ENCODE measurements at regions not wholly inside any gene's neighbourhood (a gene's known extent, or its start where the extent isn't known, plus 50 kb on each side); places are given as distances from the start of the nearest gene placed in this dataset.
"Not testable (repeated sequence)": the region's sequence is repeated elsewhere in the genome, so short reads cannot be mapped to it uniquely, and the experiment has no call there.

- DNase-seq (ENCODE audit: low read depth): peak; percentile 14
Observed at GRCh38 chr13:74289861-74290773, 155.9 kb upstream of the KLF12 start.

- DNase-seq (ENCODE audit: low read depth): no peak
Observed at GRCh38 chr13:74289107-74289506, 154.9 kb upstream of the KLF12 start.

GRCh38 chr13:74288361-74288911 is 154.2 kb upstream of the KLF12 start:
- DNase-seq (ENCODE audit: low read depth): peak; percentile 1

DNA sequence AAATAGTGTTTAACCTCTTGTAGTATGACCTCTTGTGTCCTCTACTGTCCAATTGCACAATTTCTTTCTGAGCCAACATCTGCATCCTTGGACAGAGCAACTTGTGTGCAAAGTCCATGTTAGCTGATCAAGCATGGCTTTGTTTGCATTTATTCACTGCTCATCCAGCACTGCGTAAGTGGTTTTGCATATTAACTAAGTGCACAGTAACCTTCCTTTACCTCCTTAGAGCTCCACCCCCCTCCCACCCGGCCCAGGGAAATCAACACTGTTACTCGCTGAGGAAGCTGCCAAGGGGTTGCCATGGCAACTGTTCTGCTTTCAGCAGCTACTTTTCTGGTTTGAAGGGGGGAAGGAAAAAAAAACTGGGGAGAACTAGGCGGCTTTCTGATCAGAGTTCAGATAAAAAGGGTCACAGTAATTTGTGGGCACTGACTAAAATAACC is 153.5 kb upstream of the KLF12 start:
- DNase-seq (ENCODE audit: low read depth): peak; percentile 63

DNA sequence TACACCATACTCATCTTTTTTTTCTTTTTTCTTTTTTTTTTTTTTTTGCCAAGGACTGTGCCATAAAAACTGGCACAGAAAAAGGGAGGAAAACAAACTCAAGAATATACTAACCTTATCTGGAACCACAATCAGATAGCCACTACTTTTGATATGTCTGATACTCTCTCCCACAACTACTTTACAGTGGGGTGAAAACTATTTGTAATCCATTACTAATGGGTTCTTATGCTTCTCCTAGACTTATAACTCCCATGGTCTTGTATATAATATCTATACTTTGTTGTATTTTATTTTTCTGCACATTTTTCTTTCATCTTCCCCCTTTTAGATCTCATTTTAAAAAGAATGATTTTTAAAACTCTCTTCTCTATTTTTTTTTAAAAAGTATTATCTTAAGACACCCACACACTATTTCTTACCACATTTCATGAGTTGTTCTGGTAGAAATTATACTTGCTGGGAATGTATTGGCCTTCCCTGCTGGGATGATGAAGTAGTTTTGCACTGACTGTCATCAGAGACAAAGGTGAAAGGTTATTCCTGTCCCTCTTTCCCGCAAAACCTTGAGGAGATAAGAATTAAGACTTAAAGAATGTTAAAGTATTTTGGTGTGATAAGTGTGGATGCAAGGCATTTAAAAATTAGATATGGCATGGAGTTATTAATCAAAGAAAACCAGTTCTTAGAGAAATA is 146.7 kb upstream of the KLF12 start:
- no peak for DNase-seq (ENCODE audit: low read depth)

DNA sequence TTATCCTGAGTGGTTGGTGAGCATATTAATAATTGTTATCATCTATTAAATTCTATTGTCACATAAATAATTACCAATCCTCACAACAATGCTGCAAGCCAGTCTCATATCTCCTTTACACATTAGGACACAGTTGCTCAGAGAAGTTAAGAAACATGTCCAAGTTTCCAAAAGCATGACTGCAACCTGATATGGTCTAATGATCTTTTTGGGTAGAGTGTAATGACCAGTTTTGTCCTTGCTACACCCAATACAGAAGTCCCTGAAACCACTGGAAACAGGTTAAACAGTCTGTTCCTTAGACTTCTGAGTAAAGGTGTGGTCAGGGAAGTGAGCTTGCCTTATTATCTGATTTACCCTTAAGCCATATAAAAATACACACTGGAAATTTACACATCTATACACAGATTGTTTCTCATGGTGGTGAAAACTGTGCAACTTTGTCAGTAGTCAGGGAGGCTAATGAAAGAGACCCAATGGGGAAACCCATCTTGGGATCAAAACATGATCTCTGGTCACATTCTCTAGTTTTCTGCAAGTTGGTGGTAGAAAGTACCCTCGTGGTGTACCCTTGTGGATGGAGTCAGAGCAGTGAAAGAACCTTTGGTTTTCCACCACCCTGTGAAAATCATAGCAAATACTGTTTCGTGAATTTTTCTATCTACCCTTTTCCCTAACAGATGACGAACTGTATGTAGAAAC is 146.0 kb upstream of the KLF12 start:
- no peak for DNase-seq (ENCODE audit: low read depth)

GRCh38 chr13:74278901-74279300 is 144.7 kb upstream of the KLF12 start:
- no peak for DNase-seq (ENCODE audit: low read depth)

DNA sequence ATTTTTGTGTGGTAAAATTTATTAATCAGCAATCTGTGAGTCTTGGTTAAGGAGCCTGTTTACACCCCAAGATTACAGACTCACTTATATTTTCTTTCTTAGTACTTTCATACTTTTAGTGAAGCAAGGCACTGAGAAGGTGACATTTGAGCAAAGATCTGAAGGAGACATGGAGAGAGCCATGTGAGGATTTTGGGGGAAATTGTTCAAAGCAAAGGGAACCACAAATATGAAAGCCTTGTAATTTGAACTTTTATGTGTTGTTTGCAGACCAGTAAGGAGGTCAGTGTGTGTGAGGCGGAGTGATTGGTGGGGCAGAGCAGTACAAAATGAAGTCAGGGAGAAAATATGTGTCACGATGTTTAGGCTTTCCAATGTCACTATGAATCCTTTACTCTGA is 140.7 kb upstream of the KLF12 start:
- DNase-seq (ENCODE audit: low read depth): no peak

DNA sequence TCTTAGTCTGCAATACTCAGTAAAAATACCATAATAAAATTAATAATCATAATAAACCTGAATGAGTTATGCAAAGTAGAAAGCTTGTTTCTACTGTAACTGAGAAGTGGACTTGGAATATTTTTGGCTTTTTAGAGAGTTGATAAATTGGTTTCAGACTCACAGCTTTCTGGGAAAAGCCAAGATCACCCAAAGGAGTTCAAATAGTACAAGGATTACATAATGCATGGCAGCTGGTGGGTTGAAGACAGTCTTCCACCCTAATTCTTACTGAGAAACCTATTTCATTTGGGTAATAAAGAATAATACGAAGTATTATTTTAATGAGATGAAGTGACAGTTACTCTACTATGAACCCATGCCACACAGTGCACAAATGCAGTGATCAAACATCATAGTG is 139.4 kb upstream of the KLF12 start:
- DNase-seq (ENCODE audit: low read depth): no peak

- DNase-seq (ENCODE audit: low read depth): no peak
Observed at GRCh38 chr13:74272826-74273225, 138.6 kb upstream of the KLF12 start.

DNA sequence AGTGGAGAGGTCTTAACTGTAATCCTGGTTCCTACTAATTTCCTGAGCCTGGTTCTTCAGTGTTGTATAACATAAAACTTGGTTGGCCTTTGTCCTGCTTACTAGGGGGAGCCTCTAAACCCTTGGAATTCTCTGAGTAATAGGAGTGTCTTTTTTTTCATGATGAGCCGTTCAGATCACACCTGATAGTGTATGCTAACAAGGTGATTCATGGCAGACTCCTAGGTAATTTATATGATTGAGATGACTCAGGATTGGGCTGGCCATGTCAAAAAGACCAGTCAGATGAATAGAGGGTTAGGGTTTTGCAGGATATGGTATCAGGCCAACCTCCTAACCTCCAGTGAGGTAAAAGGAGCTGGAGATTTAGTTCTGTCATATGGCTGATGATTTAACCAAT is 135.8 kb upstream of the KLF12 start:
- DNase-seq (ENCODE audit: low read depth): no peak

- DNase-seq (ENCODE audit: low read depth): no peak
Observed at GRCh38 chr13:74266861-74267260, 132.7 kb upstream of the KLF12 start.

DNA sequence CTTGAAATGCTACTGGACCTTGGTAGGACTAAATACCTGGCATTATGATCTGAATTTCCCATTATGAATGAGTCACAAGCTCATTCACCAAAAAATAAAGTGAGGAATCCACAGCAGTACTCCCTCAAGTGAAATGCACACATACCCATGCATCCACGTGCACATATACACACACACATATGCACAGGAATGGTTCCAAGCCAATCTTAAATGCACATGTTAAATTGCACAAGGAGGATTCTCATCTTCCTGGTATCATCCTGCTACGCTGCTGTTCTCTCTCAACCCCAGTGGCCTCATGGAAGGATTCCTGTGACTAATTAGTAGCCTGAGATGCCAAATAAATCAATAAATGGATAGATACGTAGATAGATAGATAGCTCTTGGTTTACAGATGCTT is 132.1 kb upstream of the KLF12 start:
- no peak for DNase-seq (ENCODE audit: low read depth)

DNA sequence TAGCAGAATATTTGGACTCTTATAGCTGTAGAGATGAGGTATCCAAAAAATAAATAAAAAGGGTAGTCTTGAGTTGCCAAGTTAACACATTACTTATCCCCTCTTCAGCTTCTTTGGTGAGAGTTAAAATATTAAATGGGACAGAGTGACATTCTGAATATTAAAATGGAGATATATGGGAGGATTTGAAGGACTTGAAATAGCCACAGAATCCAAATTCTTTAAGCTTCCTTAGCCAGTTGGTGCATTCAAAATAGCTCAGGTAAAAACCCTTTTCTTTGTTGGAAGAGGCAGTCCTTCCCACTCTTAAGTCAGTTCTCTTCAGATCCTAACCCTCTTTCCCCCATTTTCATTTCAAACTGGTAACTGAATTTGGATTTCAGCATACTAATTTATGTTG is 130.1 kb upstream of the KLF12 start:
- no peak for DNase-seq (ENCODE audit: low read depth)

GRCh38 chr13:74260420-74260819 is 126.2 kb upstream of the KLF12 start:
- DNase-seq (ENCODE audit: low read depth): not testable (repeated sequence)

GRCh38 chr13:74259641-74260040 is 125.4 kb upstream of the KLF12 start:
- no peak for DNase-seq (ENCODE audit: low read depth)

DNA sequence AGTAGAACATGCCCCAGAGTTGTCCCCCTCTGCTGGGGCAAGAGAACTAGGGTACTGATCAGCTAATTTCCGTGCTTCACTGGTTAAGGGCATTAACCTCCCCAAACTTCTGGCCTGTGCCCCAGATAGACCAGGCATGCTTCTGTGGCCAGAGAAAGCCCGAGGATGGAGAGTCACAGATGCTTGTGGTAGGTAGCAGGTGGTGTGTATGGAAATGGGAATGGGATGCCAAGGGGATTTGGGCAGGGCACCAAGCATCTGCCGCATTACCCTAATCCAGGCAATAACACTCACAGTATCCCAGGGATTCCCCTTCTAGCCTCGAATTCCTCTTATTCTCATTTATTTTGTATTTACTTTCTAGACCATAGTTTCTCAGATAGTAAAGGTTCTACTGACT is 124.8 kb upstream of the KLF12 start:
- DNase-seq (ENCODE audit: low read depth): no peak

- DNase-seq (ENCODE audit: low read depth): no peak
Observed at GRCh38 chr13:74256969-74257368, 122.8 kb upstream of the KLF12 start.

- DNase-seq (ENCODE audit: low read depth): no peak
Observed at GRCh38 chr13:74253161-74253560, 119.0 kb upstream of the KLF12 start.

GRCh38 chr13:74251778-74252519 is 117.7 kb upstream of the KLF12 start:
- DNase-seq (ENCODE audit: low read depth): no peak

- no peak for DNase-seq (ENCODE audit: low read depth)
Observed at GRCh38 chr13:74250738-74251190, 116.6 kb upstream of the KLF12 start.

- no peak for DNase-seq (ENCODE audit: low read depth)
Observed at GRCh38 chr13:74248477-74248876, 114.3 kb upstream of the KLF12 start.
